SH-SY5Y (cell line): ENCODE measurements at regions not wholly inside any gene's neighbourhood (a gene's known extent, or its start where the extent isn't known, plus 50 kb on each side); places are given as distances from the start of the nearest gene placed in this dataset.

Experiments
- GATA2 ChIP-seq: IDR thresholded peaks from 2 replicates; pipeline ENCODE4 v1.6.1; 2011; ENCODE audit warnings: mild to moderate bottlenecking, low read depth, low read length
- GATA3 ChIP-seq: IDR thresholded peaks from 2 replicates; pipeline ENCODE4 v1.6.1; 2011; ENCODE audit warnings: low read depth, mild to moderate bottlenecking, low read length, moderate library complexity

- no peak for TF ChIP-seq GATA3
- TF ChIP-seq GATA2: no peak
Measured at GRCh38 chrX:117455787-117456186, 660.8 kb downstream of the KLHL13 start.
